ENCODE measurements at regions not wholly inside any gene's neighbourhood (a gene's known extent, or its start where the extent isn't known, plus 50 kb on each side); places are given as distances from the start of the nearest gene placed in this dataset.

DNA sequence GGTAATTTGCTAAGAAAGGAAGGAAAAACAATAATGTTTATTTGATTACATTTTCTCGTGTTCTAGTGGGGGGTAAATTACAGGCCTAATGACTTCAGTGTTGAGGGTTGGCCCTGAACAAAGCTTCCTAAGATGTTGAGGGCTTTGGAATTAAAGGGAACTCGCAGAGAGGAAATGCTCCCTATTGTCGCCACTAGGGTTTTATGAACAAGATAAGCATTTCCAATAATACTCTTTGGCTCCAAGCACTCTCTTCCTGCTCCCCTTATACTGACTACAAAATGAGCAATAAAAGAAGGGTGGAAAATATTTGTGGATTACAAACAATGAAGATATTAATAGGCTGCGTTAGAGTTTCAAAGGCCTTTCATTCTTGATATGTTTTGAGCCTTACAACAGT is 363.6 kb downstream of the HS3ST3B1 start:
- TF ChIP-seq GATA1 (IDR thresholded peaks at IDR 0.05; ENCODE audit: low read depth, low read length) (no peak), POLR2A (IDR thresholded peaks at IDR 0.05; ENCODE audit: low read length) (no peak)
- no peak for DNase-seq

- no peak for DNase-seq
These were observed 340.2 kb downstream of the HS3ST3B1 start for GRCh38 chr17:14641117-14641516.

GRCh38 chr17:14637260-14637659 is 336.4 kb downstream of the HS3ST3B1 start:
- TF ChIP-seq POLR2A (IDR thresholded peaks at IDR 0.05; ENCODE audit: low read length) (no peak), GATA1 (IDR thresholded peaks at IDR 0.05; ENCODE audit: low read depth, low read length) (no peak)
- no peak for DNase-seq

More at GRCh38 chr17:14641117-14641516, 340.2 kb downstream of the HS3ST3B1 start:
- TF ChIP-seq POLR2A (IDR thresholded peaks at IDR 0.05; ENCODE audit: low read length) (no peak), GATA1 (IDR thresholded peaks at IDR 0.05; ENCODE audit: low read depth, low read length) (no peak)

DNA sequence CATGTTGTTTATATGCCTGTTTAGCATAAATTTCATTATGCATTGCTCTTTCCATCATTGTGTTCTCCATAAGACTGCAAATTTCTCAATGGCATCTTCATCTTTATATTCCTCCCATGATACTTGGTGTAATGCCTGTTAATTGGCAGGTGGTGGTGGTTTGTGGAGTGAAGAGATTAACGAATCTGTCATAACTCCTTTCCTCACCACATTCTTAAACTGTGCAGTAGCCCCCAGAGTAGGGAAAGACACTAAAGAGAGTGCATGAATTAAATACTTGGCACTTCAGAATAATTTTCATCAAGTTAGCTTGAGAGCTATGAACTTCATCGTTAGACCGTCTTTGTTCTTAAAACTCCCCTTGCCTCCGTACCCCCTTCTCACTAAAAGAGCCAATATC is 329.7 kb downstream of the HS3ST3B1 start:
- TF ChIP-seq POLR2A (IDR thresholded peaks at IDR 0.05; ENCODE audit: low read length) = no peak
- TF ChIP-seq GATA1 (IDR thresholded peaks at IDR 0.05; ENCODE audit: low read depth, low read length) = no peak
- no peak for DNase-seq

DNA sequence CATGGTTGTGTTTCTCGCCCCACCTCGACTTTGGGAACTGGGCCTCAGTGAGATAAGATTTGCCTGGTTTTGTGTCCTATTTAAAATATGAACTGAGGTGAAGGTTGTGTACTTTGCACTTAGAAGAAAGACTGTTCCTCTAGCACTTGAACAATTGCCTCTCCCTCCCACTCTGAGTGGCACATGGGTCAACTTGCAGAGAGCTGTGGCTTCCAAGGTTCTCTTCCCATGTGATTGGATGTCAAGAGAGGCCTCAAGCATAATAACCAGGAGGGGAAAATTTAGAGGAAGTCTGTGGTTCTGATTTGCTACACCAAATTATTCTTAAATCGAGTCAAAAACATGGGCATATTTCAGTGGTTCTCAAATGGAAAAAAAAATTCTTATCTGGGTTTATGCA is 329.2 kb downstream of the HS3ST3B1 start:
- DNase-seq = no peak
- TF ChIP-seq GATA1 (IDR thresholded peaks at IDR 0.05; ENCODE audit: low read depth, low read length) = no peak
- no peak for TF ChIP-seq POLR2A (IDR thresholded peaks at IDR 0.05; ENCODE audit: low read length)

GRCh38 chr17:14622615-14623101 is 321.8 kb downstream of the HS3ST3B1 start:
- TF ChIP-seq POLR2A (IDR thresholded peaks at IDR 0.05; ENCODE audit: low read length) (no peak), GATA1 (IDR thresholded peaks at IDR 0.05; ENCODE audit: low read depth, low read length) (no peak)
- DNase-seq = no peak

DNA sequence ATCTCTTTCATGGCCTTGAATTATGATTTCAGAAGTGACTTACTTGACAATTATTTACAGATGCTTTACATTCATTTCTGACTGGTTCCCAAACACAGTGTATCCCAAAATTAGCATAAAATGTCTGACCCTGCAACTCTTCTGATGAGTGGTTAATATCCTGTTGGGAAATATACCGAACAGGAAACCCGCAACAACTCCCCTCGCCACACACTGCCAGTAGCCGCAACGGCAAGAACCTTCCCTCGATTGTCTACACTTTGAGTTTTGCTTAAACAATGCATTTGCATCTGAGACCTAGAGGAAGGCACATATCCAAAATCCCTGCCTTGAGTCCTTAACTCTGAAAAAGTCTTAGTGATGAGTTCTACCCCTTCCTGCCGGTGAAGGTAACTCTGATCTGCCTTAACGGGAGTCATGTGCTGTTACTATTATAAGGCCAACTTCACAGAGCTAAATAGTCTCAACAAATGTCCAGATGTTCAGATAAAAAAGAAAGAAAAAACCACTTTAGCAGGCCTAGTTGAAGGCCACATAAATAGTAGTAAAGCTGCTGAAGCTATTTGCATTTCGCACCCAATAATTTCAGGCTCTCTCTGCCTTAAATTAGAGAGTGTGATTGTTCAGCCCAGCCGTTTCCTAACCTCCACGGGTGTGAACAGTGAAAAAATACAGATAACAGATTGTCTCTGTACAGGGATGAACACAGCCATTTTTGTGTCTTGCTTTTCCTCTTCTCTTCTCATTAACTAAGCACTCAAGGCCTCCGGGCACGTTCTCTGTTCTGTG is 321.1 kb downstream of the HS3ST3B1 start:
- TF ChIP-seq POLR2A (IDR thresholded peaks at IDR 0.05; ENCODE audit: low read length) (no peak), GATA1 (IDR thresholded peaks at IDR 0.05; ENCODE audit: low read depth, low read length) (no peak)
- no peak for DNase-seq

GRCh38 chr17:14619821-14620220 is 318.9 kb downstream of the HS3ST3B1 start:
- TF ChIP-seq GATA1 (IDR thresholded peaks at IDR 0.05; ENCODE audit: low read depth, low read length) = no peak
- no peak for TF ChIP-seq POLR2A (IDR thresholded peaks at IDR 0.05; ENCODE audit: low read length)
- no peak for DNase-seq

- TF ChIP-seq POLR2A (IDR thresholded peaks at IDR 0.05; ENCODE audit: low read length) (no peak), GATA1 (IDR thresholded peaks at IDR 0.05; ENCODE audit: low read depth, low read length) (no peak)
These were observed 315.6 kb downstream of the HS3ST3B1 start for GRCh38 chr17:14616528-14616927.

GRCh38 chr17:14605267-14605599 is 304.4 kb downstream of the HS3ST3B1 start:
- DNase-seq = no peak
- TF ChIP-seq GATA1 (IDR thresholded peaks at IDR 0.05; ENCODE audit: low read depth, low read length) (no peak), POLR2A (IDR thresholded peaks at IDR 0.05; ENCODE audit: low read length) (no peak)

More at GRCh38 chr17:14616528-14616927, 315.6 kb downstream of the HS3ST3B1 start:
- DNase-seq = no peak

DNA sequence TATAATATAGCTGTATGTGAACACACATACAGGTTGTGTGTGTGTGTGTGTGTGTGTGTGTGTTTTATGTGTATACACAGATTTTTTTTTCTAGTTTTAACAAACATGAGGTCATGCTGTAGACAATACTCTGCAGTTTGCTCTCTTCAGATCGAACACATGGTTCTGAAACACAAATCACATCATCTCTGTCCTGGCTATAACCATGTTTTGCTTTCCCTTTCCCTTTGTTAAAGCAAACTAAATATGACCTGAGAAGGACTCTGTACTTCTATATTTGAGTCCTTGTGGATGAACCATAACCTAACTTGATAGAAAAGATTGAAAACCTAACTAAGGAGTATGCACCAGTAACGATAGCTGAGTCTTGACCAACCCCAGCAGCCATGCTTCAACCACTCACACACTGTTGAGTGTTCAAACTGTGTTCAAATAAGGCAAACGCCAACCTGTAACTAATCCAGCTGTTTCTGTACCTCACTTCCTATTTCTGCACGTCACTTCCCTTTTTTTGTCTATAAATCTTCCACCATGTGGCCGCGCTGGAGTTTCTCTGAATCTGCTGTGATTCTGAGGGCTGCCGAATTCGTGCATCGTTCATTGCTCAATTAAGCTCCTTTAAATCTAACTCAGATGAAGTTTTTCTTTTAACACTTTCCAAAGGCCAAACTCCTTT is 303.8 kb downstream of the HS3ST3B1 start:
- no peak for TF ChIP-seq POLR2A (IDR thresholded peaks at IDR 0.05; ENCODE audit: low read length)
- TF ChIP-seq GATA1 (IDR thresholded peaks at IDR 0.05; ENCODE audit: low read depth, low read length) = no peak
- no peak for DNase-seq

DNA sequence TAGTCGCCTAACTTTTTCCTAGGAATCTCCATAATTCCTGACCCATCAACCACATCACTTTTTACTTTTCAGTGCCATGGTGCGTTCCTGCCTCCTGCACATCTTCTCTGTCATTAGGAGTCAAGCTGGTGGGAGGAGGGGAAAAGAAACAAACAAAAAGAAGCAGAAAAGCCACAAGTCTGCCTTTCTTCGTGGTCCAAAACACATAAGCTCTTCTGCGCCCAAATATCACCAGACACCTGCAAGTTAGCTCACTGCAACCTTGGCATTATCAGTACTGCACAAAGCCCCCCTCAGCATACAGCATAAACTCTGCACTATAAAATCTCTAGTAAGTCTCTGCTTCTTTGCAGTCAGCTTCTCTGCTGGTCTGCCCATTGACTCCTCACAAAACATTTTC is 295.3 kb downstream of the HS3ST3B1 start:
- DNase-seq = no peak
- no peak for TF ChIP-seq GATA1 (IDR thresholded peaks at IDR 0.05; ENCODE audit: low read depth, low read length)
- no peak for TF ChIP-seq POLR2A (IDR thresholded peaks at IDR 0.05; ENCODE audit: low read length)

GRCh38 chr17:14595656-14596055 is 294.8 kb downstream of the HS3ST3B1 start:
- TF ChIP-seq GATA1 (IDR thresholded peaks at IDR 0.05; ENCODE audit: low read depth, low read length) (no peak), POLR2A (IDR thresholded peaks at IDR 0.05; ENCODE audit: low read length) (no peak)
- no peak for DNase-seq

DNA sequence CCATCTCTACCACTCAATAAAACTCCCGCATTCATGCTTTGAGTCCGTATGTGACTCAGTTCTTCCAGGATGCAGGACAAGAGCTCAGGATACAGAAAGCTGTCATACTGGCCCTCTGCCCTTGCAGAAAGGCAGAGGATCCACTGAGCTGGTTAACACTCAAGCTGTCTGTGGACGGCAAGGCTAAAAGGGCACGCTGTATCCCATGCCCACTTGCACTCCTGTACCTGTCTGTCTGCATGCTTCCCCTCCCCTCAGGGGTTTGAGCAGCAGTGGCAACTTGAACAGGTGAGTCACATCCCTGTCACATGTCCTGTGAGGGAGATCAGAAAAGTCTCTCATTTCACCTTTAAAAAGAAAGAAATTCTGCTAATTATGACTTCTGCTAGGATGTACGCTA is 293.8 kb downstream of the HS3ST3B1 start:
- DNase-seq = no peak
- TF ChIP-seq POLR2A (IDR thresholded peaks at IDR 0.05; ENCODE audit: low read length) = no peak
- no peak for TF ChIP-seq GATA1 (IDR thresholded peaks at IDR 0.05; ENCODE audit: low read depth, low read length)

GRCh38 chr17:14593956-14594355 is 293.1 kb downstream of the HS3ST3B1 start:
- TF ChIP-seq GATA1 (IDR thresholded peaks at IDR 0.05; ENCODE audit: low read depth, low read length) (no peak), POLR2A (IDR thresholded peaks at IDR 0.05; ENCODE audit: low read length) (no peak)
- DNase-seq = no peak
